Transverse colon (tissue), 4 donors: ENCODE measurements at regions not wholly inside any gene's neighbourhood (a gene's known extent, or its start where the extent isn't known, plus 50 kb on each side); places are given as distances from the start of the nearest gene placed in this dataset.
A peak's percentile ranks its signal among the peaks of the same experiment; 100 is the strongest.

Experiments used
- DNase-seq: peaks from one replicate; pipeline ENCODE4 v3.0.0-alpha.2; 2019
- H3K27ac ChIP-seq, 4 donors: fragments of 200-600 bp; sonication (generic); 2 replicates each; pipeline ENCODE4 v1.5.1; 2016 to 2018; ENCODE audit warnings: inconsistent platforms in 4 of 4
- H3K27me3 ChIP-seq: fragments of 200-600 bp; sonication (generic); 2 replicates; pipeline ENCODE4 v1.5.1; 2017; ENCODE audit warnings: inconsistent platforms
- H3K36me3 ChIP-seq, 4 donors: fragments of 200-600 bp; sonication (generic); 2 replicates each; pipeline ENCODE4 v1.5.1; 2017 to 2019; ENCODE audit warnings: inconsistent platforms in 4 of 4
- H3K4me1 ChIP-seq, 4 donors: fragments of 200-600 bp; sonication (generic); 2 replicates each; pipeline ENCODE4 v1.5.1; 2017 to 2020; ENCODE audit warnings: inconsistent platforms in 4 of 4
- H3K4me3 ChIP-seq, 4 donors: fragments of 200-600 bp; sonication (generic); 1 replicate in 1 of 4; 2 replicates in 3 of 4; pipeline versions ENCODE4 v1.5.1 to v1.6.1; 2017 to 2019; ENCODE audit warnings: inconsistent platforms in 4 of 4
- H3K9me3 ChIP-seq, 2 donors: fragments of 200-600 bp; sonication (generic); 2 replicates each; pipeline ENCODE4 v1.5.1; 2017 to 2019; ENCODE audit warnings: inconsistent platforms in 2 of 2
- CTCF ChIP-seq, 5 experiments: fragments of 200-600 bp in 3 of 5; fragments of 450-650 bp in 2 of 5; sonication (generic) in 3 of 5; IDR thresholded peaks; 1 replicate in 2 of 5; 2 replicates in 3 of 5; pipeline ENCODE4 v1.5.1; 2016 to 2017; ENCODE audit warnings: antibody characterized with exemption in 5 of 5, inconsistent platforms in 3 of 5, mild to moderate bottlenecking in 2 of 5, moderate library complexity in 1 of 5
- EP300 ChIP-seq: sonication (generic); formaldehyde crosslinking; IDR thresholded peaks from one replicate; pipeline ENCODE4 v1.6.1; 2017; ENCODE audit warnings: antibody characterized with exemption, low read depth
- POLR2A ChIP-seq: fragments of 450-650 bp; IDR thresholded peaks from one replicate; pipeline ENCODE4 v1.6.1; 2016; ENCODE audit warnings: antibody characterized with exemption, mild to moderate bottlenecking, moderate library complexity
- POLR2AphosphoS5 ChIP-seq, 3 donors: sonication (generic); formaldehyde crosslinking; IDR thresholded peaks; one replicate each; pipeline ENCODE4 v1.6.1; 2016; ENCODE audit warnings: antibody characterized with exemption in 3 of 3
- WGBS, 2 donors: methylation state at CpG; one replicate each; pipeline ENCODE4 v1.1.5; 2018; ENCODE audit warnings: low coverage in 1 of 2; 5-methylcytosine and 5-hydroxymethylcytosine counted together
- in situ Hi-C, 4 donors: fragments of 200-750 bp; cut with MboI; loops; one replicate each; pipeline versions ENCODE4 v1.15.0 to v1.15.1; 2017; ENCODE audit warnings: low sequenced_read_pairs in 3 of 4, low pct_ligation_motif_present in 1 of 4, low pct_unique_long_range_greater_than_20kb in 1 of 4
- intact Hi-C: fragments of 100-400 bp; cut with DNase I; formaldehyde crosslinking; loops from one replicate; pipeline ENCODE4 v1.15.1; 2023; ENCODE audit warnings: low total_unique reads

DNA sequence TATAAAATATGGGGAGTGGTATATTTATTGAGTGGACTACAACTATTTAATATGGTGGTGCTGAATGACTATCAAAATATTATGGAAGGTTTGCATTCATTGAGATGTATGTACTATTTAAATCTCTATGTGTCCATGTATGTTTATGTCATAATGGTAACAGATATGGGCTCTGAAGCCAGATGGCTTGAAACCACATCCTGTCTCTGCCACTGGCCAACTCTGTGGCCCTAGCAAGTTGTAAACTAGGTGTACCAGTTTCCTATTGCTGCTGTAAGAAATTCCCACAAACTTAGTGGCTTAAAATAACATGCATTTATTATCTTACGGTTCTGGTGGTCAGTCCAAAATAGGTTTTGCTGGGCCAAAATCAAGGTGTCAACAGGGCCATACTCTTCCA lies 198.1 kb upstream of the NFE2L3 start:
- DNase-seq: no peak
- WGBS, 2 donors: 83 to 86% methylated on average over 1 of the region's 1 CpG
- Histone ChIP-seq H3K27ac (no peak overlapping the region), H3K27me3 (no peaks in the 10 kb centered on the region), H3K9me3 (no peaks in the 10 kb centered on the region), H3K36me3 (no peaks in the 10 kb centered on the region), H3K4me1 (peaks cover 9 to 24% (median 18%) of the 10 kb centered on the region in 4 donors), H3K4me3 (no peak overlapping the region)
- in situ Hi-C loops (no loop called here), intact Hi-C loops (no loop called here)
- no peak for TF ChIP-seq CTCF (IDR thresholded peaks at IDR 0.05)
- TF ChIP-seq POLR2A: no peak
- no peak for TF ChIP-seq EP300
- TF ChIP-seq POLR2AphosphoS5 (IDR thresholded peaks at IDR 0.05): no peak

DNA sequence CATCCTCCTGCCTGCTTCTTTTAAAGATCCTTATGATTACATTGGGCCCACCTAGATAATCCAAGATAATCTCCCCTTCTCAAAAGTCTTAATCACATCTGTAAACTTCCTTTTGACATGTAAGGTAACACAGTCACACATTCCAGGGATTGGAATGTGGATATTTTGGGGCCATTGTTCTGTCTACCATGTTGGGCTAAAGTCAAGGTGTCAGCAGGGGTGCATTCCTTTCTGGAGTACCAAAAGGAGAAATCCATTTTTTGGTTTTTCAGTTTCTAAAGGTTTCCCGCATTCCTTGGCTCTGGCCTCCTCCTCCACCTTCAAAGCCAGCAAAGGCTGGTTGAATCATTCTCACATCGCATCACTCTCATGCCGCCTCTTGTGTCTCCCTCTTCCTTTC lies 197.6 kb upstream of the NFE2L3 start:
- intact Hi-C loops: no loop called here
- WGBS, 2 donors: 98 to 100% methylated on average over 2 to 3 of the region's 3 CpGs
- Histone ChIP-seq H3K4me3 (no peak overlapping the region), H3K4me1 (peaks cover 7 to 18% (median 14%) of the 10 kb centered on the region in 4 donors), H3K9me3 (no peaks in the 10 kb centered on the region), H3K27me3 (no peaks in the 10 kb centered on the region), H3K36me3 (no peaks in the 10 kb centered on the region), H3K27ac (no peak overlapping the region)
- in situ Hi-C loops: no loop called here
- DNase-seq: no peak
- no peak for TF ChIP-seq POLR2AphosphoS5 (IDR thresholded peaks at IDR 0.05)
- no peak for TF ChIP-seq CTCF (IDR thresholded peaks at IDR 0.05)
- no peak for TF ChIP-seq EP300
- no peak for TF ChIP-seq POLR2A

DNA sequence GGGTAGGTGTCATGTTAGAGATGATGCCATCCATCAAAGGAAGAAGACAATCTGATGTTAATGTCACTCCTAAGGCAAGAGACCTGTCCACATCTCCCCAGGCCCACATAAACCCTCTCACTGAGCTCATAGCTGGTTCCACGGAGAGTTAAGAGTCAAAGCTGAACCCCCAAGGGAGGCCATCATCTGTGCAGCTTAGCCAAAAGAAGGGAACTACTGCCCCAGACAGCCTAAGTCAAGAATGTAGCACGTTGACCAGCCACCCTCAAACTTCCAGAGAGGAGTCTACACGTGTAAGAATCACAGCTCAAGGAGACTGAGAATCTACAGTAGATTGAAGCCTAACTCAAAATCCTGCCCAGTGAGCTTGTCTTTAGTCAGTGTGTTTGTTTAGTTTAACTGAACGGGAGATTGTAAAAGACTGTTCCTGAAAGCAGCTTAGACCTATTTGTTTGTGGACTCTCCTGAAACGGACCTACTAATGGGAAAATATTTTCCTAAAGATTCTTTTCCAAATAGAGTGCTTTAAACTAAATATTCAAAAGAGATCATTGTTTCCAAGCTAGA lies 192.7 kb upstream of the NFE2L3 start:
- in situ Hi-C loops: no loop called here
- TF ChIP-seq CTCF (IDR thresholded peaks at IDR 0.05) (no peak), EP300 (no peak)

DNA sequence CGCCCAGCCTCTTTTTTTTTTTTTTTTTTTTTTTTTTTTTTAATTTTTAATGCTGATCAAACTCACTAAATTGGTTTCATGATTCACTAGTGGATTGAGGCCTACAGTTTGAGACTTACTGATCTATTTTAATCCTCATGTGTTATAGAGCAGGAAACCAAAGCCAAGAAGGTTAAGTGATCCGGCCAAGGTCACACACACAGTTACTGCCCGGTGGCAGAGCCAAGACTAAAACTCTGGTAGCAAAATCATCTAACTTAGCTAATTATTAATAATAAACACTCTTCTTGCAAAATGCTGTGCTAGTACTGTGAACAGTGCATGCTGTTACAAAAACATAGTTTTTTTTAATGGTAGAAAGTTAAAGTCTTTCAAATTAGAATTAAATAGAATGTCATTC lies 188.3 kb upstream of the NFE2L3 start:
- Histone ChIP-seq H3K36me3 (no peaks in the 10 kb centered on the region), H3K9me3 (no peaks in the 10 kb centered on the region), H3K27me3 (peaks cover 5% of the 10 kb centered on the region), H3K4me1 (peaks cover 0 to 7% (median 4%) of the 10 kb centered on the region in 4 donors), H3K27ac (peak overlapping the region in 1 of 4 donors; percentile 56), H3K4me3 (no peak overlapping the region)
- TF ChIP-seq POLR2AphosphoS5 (IDR thresholded peaks at IDR 0.05) (no peak), CTCF (IDR thresholded peaks at IDR 0.05) (no peak), POLR2A (no peak), EP300 (no peak)
- no peak for DNase-seq
- intact Hi-C loops (no loop called here), in situ Hi-C loops (no loop called here)
- 72 to 75% methylated on average over 2 to 3 of the region's 3 CpGs for WGBS, 2 donors

More for the DNA sequence above, 192.7 kb upstream of the NFE2L3 start:
- Histone ChIP-seq H3K27ac (peak overlapping the region in 2 of 4 donors; percentile 11 to 16), H3K4me3 (no peak overlapping the region), H3K27me3 (no peaks in the 10 kb centered on the region), H3K9me3 (no peaks in the 10 kb centered on the region), H3K36me3 (no peaks in the 10 kb centered on the region), H3K4me1 (peaks cover 0 to under 1% (median 0%) of the 10 kb centered on the region in 4 donors)
- intact Hi-C loops: no loop called here
- 31 to 39% methylated on average over 2 to 5 of the region's 5 CpGs for WGBS, 2 donors
- DNase-seq: no peak
